Mucosa of rectum (tissue), 2 donors: ENCODE measurements at regions not wholly inside any gene's neighbourhood (a gene's known extent, or its start where the extent isn't known, plus 50 kb on each side); places are given as distances from the start of the nearest gene placed in this dataset.
"Not testable (repeated sequence)": the region's sequence is repeated elsewhere in the genome, so short reads cannot be mapped to it uniquely, and the experiment has no call there.

Source experiments
- H3K27ac ChIP-seq, 2 donors: one replicate each; pipeline ENCODE4 v1.7.0; 2013; ENCODE audit warnings: inconsistent platforms in 2 of 2, low read depth in 2 of 2, low read length in 2 of 2
- H3K27me3 ChIP-seq, 2 donors: one replicate each; pipeline ENCODE4 v1.7.0; 2013; ENCODE audit warnings: low read length in 2 of 2; ENCODE audit not compliant: control insufficient read depth in 2 of 2, insufficient read depth in 2 of 2
- H3K36me3 ChIP-seq, 2 donors: one replicate each; pipeline ENCODE4 v1.7.0; 2013; ENCODE audit warnings: low read length in 2 of 2; ENCODE audit not compliant: control insufficient read depth in 2 of 2, insufficient read depth in 2 of 2
- H3K4me1 ChIP-seq, 2 donors: one replicate each; pipeline ENCODE4 v1.7.0; 2013; ENCODE audit warnings: low read length in 2 of 2, mild to moderate bottlenecking in 1 of 2; ENCODE audit not compliant: control insufficient read depth in 2 of 2, insufficient read depth in 2 of 2
- H3K4me3 ChIP-seq, 2 donors: one replicate each; pipeline ENCODE4 v1.7.0; 2013; ENCODE audit warnings: low read length in 2 of 2
- H3K9ac ChIP-seq, 2 donors: one replicate each; pipeline ENCODE4 v1.7.0; 2013; ENCODE audit warnings: low read length in 2 of 2, low read depth in 1 of 2, mild to moderate bottlenecking in 1 of 2
- H3K9me3 ChIP-seq, 2 donors: one replicate each; pipeline ENCODE4 v1.7.0; 2013; ENCODE audit warnings: low read length in 2 of 2; ENCODE audit not compliant: control insufficient read depth in 2 of 2
- donor health status: healthy.
- donor health status: Normal muscosa, but diverticular disease.

DNA sequence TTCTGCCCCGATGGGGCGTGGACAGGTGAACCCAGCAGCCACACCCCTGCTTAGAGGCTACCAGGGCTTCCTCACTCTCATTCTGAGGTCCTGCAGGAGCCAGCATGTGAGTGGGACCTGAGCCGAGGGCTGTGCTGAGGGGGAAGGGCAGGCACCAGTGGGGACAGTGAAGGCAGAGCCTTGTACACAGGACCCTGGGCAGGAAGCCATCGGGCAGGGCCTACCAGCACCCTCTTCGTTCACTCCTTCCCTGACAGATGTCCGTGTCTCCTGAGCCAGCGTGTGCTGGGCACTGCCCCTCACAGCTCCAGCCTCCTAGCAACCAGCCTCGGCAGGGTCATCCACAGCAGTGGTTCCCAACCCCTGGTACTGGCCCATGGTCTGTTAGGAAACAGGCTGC lies 5385.0 kb upstream of the TPTE start:
- not testable (repeated sequence) for H3K36me3 ChIP-seq, H3K4me1 ChIP-seq, H3K4me3 ChIP-seq, H3K9me3 ChIP-seq, H3K27ac ChIP-seq, H3K9ac ChIP-seq, H3K27me3 ChIP-seq

DNA sequence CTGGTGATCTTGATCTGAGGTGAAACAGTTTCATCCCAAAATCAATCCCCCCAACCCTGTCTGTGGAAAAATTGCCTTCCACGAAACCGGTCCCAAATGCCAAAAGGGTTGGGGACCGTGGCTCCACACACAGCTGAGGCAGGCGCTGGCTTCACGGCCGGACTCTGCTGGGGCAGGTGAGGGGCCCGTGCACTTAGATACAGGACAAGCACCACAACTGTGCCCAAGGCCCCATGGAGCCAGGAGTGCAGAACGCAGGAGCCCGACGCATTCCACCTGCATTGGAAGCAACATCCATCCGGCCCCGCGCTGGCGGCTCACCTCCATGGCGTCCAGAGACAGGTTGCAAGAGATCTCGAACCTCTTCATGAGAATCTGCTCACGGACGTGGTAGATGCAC lies 5384.4 kb upstream of the TPTE start:
- H3K36me3 ChIP-seq, H3K4me1 ChIP-seq, H3K9me3 ChIP-seq, H3K9ac ChIP-seq, H3K27me3 ChIP-seq, H3K4me3 ChIP-seq, H3K27ac ChIP-seq: not testable (repeated sequence)

DNA sequence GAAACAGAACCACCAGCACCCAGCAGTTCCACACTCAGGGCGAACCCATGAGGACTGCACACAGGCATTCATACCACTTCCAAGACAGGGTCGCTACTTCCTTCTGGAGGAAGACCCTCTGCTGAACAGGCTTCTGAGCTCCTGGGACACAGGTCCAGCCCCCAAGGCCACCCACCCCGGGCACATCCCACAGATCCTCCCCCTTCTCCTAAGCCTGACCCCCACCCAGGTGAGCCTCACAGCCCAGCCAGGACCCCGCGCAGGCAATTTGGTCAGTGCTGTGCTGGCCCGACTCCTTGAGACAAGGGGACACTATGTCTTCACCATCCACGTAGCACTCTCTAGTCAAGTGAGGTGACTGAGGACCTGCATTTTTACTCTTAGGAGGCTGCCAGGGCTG lies 5382.7 kb upstream of the TPTE start:
- not testable (repeated sequence) for H3K4me1 ChIP-seq, H3K27me3 ChIP-seq, H3K27ac ChIP-seq, H3K9ac ChIP-seq, H3K9me3 ChIP-seq, H3K4me3 ChIP-seq, H3K36me3 ChIP-seq

DNA sequence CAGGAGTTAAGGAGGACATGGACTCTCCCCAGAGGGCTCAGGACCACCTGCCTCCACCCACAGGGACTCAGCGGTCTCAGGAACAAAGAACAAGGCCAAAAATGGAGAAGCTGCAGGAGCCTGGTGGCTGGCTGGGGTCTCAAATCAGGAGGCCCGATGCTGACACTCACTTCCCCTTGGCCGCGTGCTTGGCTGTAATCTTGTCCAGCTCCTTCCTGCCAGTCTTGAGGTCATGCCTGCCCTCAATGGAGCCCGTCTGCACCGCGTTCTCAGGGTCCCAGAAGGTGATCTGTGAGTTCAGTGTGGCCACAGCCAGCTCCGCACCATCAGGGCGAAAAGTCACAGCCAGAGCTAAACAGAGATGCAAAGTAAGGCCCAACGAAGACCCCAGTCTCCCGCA lies 5381.9 kb upstream of the TPTE start:
- not testable (repeated sequence) for H3K36me3 ChIP-seq, H3K9ac ChIP-seq, H3K4me1 ChIP-seq, H3K27me3 ChIP-seq, H3K4me3 ChIP-seq, H3K27ac ChIP-seq, H3K9me3 ChIP-seq

DNA sequence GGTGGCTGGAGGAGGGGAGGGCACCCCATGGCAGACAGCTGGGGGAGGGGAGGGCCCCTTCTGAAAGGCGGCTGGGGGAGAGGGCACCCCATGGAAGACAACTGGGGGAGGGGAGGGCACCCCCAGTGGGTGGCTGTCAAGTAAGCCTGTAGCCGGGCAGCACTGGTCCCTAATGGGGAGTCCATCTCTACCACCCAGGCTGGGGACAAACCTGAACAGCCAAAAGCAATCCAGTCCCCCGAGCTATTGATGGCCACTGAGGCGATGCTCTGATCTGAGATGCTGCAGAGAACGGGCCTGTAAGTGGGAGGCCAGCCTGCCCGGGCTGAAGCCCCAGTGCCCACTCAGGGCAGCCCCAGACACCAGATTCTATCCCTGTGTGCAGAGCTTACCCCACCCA lies 5378.4 kb upstream of the TPTE start:
- H3K4me3 ChIP-seq, H3K27ac ChIP-seq, H3K4me1 ChIP-seq, H3K27me3 ChIP-seq, H3K36me3 ChIP-seq, H3K9me3 ChIP-seq, H3K9ac ChIP-seq: not testable (repeated sequence)

DNA sequence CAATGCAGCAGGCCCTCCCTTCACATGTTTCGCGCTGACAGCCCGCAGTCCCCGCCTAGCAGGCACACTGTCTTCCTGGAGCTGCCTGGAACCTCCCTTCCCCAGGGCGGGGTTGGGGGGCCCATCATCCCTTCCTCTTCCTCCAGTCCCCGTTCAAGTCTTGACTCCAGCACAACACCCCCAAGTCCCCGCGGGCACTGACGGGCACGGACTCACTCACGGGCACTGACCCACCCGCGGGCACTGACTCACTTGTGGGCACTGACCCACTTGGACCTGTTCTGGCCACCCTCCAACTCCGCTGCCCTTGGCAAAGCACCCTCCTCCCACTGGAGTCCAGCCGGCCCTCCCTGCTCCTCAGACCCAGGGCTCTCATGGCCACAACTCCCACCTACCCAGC lies 5376.7 kb upstream of the TPTE start:
- H3K4me3 ChIP-seq, H3K36me3 ChIP-seq, H3K9ac ChIP-seq, H3K9me3 ChIP-seq, H3K27ac ChIP-seq, H3K27me3 ChIP-seq, H3K4me1 ChIP-seq: not testable (repeated sequence)

DNA sequence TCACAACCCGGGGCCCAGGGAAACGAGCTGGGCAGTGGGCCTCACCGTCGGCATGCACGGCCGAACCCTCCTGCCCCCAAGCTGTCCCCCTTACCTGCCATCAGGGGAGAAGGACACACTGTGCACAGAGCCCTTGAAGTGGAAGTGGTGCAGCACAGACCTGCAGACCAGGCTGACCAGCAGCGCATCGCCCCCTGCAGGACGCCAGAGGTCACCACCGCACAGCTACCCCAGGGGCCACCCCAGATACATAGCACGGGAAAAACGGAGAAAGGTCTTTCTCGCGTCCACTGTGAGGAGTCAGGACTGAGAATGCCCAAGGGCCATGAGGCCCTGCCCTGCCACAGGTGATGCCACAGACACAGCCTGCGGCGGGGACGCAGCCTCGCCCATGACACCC lies 5373.7 kb upstream of the TPTE start:
- not testable (repeated sequence) for H3K36me3 ChIP-seq, H3K9me3 ChIP-seq, H3K27ac ChIP-seq

DNA sequence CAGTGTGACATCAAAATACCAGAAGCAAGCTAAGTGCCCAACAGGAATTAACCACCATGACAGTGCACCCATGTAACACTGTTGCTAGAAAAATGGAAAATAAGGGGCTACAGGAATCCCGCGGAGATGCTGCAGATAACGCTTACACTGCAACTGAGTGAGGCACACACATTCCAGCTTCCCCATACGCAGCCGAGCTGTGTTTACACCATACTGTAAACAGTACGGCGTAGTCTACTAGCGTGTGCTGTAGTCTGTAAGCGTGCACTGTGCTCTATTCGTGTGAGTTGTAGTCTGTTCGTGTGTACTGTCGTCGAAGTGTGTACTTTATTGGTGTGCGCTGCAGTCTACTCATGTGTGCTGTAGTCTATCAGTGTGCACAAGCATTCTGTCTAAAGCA lies 5372.2 kb upstream of the TPTE start:
- H3K9ac ChIP-seq, H3K36me3 ChIP-seq, H3K9me3 ChIP-seq, H3K27me3 ChIP-seq, H3K4me1 ChIP-seq, H3K4me3 ChIP-seq, H3K27ac ChIP-seq: not testable (repeated sequence)

More for the DNA sequence above, 5373.7 kb upstream of the TPTE start:
- not testable (repeated sequence) for H3K4me1 ChIP-seq, H3K4me3 ChIP-seq, H3K27me3 ChIP-seq, H3K9ac ChIP-seq

DNA sequence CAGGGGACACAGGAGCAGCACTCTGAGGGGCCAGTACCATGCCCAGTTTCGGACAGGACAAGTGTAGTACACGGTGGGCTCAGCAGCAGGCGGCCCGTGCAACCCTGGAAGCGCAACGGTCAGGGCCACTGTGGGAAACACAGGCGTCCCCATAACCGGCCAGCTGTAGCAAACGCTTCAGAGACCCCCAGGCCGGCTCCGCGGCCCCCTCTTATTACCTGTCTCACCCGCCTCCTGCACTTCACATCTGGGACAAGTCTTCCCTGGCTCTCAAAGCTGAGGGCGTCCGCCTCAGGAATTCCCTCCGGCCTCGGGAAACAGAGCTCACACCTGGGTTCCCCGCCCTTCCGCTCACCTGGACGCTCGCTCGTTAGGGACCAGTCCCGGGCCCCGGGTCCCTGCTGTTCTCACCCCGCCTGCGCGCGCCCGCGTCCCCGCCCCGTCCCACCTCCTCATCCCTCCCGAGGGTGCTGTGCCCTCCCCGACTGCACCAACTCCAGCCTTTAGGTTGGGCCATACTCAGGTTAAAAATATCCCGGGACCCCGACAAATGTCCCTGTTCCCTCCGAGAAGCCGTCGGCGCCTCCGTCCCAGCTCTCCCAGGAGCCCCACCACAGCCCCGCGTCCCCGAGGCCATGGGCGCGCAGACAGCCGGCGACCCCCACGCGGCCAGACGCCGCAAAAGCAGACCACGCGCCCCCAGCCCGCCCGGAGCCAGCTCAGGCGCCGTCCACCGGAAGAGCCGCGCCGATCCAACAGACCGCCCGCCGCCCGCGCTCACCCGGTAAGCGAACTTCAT lies 5367.3 kb upstream of the TPTE start:
- H3K4me1 ChIP-seq, H3K36me3 ChIP-seq, H3K4me3 ChIP-seq, H3K9me3 ChIP-seq, H3K27ac ChIP-seq, H3K9ac ChIP-seq, H3K27me3 ChIP-seq: not testable (repeated sequence)

DNA sequence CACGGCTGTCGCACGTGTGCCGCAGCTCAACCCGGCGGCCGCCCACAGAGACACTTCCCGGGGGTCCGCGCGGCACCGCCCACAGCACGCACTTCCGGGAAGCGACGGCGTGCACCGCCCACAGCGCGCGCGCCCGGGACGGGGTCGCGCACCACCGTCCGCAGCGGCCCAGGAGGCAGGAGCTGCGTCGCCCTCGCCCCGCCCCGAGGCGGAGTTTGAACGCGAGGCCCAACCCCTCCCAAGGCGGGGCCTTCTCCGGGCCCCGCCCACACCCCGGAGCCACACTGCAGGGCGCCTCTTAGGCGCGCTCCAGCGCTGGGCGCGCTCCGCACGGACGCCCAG lies 5366.8 kb upstream of the TPTE start:
- H3K4me3 ChIP-seq, H3K9me3 ChIP-seq, H3K27ac ChIP-seq, H3K4me1 ChIP-seq, H3K27me3 ChIP-seq, H3K36me3 ChIP-seq, H3K9ac ChIP-seq: not testable (repeated sequence)
